Neural crest cell (in vitro differentiated cells): ENCODE measurements at regions not wholly inside any gene's neighbourhood (a gene's known extent, or its start where the extent isn't known, plus 50 kb on each side); places are given as distances from the start of the nearest gene placed in this dataset.
A peak's percentile ranks its signal among the peaks of the same experiment; 100 is the strongest.

Experiments
- DNase-seq: peaks from one replicate; pipeline ENCODE4 v3.0.0; 2021; ENCODE audit warnings: low read depth, mixed read lengths, low spot score
- H3K27ac Mint-ChIP-seq: one replicate; pipeline ENCODE4 v1.8.0; 2021; ENCODE audit warnings: mild to moderate bottlenecking, mixed read lengths; ENCODE audit not compliant: unreplicated experiment
- H3K27me3 Mint-ChIP-seq: 2 replicates; pipeline ENCODE4 v1.8.0; 2021; ENCODE audit warnings: low read depth, mild to moderate bottlenecking, mixed read lengths
- H3K36me3 Mint-ChIP-seq: 2 replicates; pipeline ENCODE4 v1.8.0; 2021; ENCODE audit warnings: low read depth, mild to moderate bottlenecking, mixed read lengths
- H3K4me1 Mint-ChIP-seq: 2 replicates; pipeline ENCODE4 v1.8.0; 2021; ENCODE audit warnings: mixed read lengths
- H3K4me3 Mint-ChIP-seq: one replicate; pipeline ENCODE4 v1.8.0; 2021; ENCODE audit warnings: mild to moderate bottlenecking, mixed read lengths
- H3K9me3 Mint-ChIP-seq: 2 replicates; pipeline ENCODE4 v1.8.0; 2021; ENCODE audit warnings: mixed read lengths
- CTCF ChIP-seq: fragments of 200-600 bp; sonication (generic); conservative IDR thresholded peaks from 2 replicates; pipeline ENCODE4 v1.5.0; 2021; ENCODE audit warnings: antibody characterized with exemption, mild to moderate bottlenecking

GRCh38 chr7:45413419-45413818 is 160.7 kb upstream of the ADCY1 start:
- no peak for TF ChIP-seq CTCF
- Mint-ChIP-seq H3K4me3 (no peak overlapping the region), H3K4me1 (no peaks in the 10 kb centered on the region), H3K9me3 (peaks cover 5% of the 10 kb centered on the region), H3K27ac (no peak overlapping the region), H3K27me3 (peaks cover 2% of the 10 kb centered on the region), H3K36me3 (no peaks in the 10 kb centered on the region)
- no peak for DNase-seq

GRCh38 chr7:45414226-45414625 is 159.9 kb upstream of the ADCY1 start:
- H3K4me3 Mint-ChIP-seq = no peak overlapping the region
- no peaks in the 10 kb centered on the region for H3K36me3 Mint-ChIP-seq
- no peaks in the 10 kb centered on the region for H3K4me1 Mint-ChIP-seq
- H3K27ac Mint-ChIP-seq = peak overlapping the region; percentile 88
- no peak for TF ChIP-seq CTCF
- peaks cover 2% of the 10 kb centered on the region for H3K27me3 Mint-ChIP-seq
- H3K9me3 Mint-ChIP-seq = peaks cover 5% of the 10 kb centered on the region
- DNase-seq = no peak

- H3K4me1 Mint-ChIP-seq = no peaks in the 10 kb centered on the region
- TF ChIP-seq CTCF = no peak
- H3K36me3 Mint-ChIP-seq = no peaks in the 10 kb centered on the region
- peaks cover 2% of the 10 kb centered on the region for H3K27me3 Mint-ChIP-seq
- DNase-seq = no peak
- H3K9me3 Mint-ChIP-seq = peaks cover 5% of the 10 kb centered on the region
- H3K4me3 Mint-ChIP-seq = no peak overlapping the region
- H3K27ac Mint-ChIP-seq = no peak overlapping the region
Measured at GRCh38 chr7:45415265-45415664, 158.9 kb upstream of the ADCY1 start.

GRCh38 chr7:45416846-45417245 is 157.3 kb upstream of the ADCY1 start:
- peaks cover 2% of the 10 kb centered on the region for H3K27me3 Mint-ChIP-seq
- DNase-seq = no peak
- no peaks in the 10 kb centered on the region for H3K36me3 Mint-ChIP-seq
- H3K9me3 Mint-ChIP-seq = no peaks in the 10 kb centered on the region
- H3K4me1 Mint-ChIP-seq = no peaks in the 10 kb centered on the region
- H3K27ac Mint-ChIP-seq = no peak overlapping the region
- no peak overlapping the region for H3K4me3 Mint-ChIP-seq
- TF ChIP-seq CTCF = no peak

GRCh38 chr7:45417268-45417667 is 156.9 kb upstream of the ADCY1 start:
- no peak for TF ChIP-seq CTCF
- H3K27ac Mint-ChIP-seq = no peak overlapping the region
- no peak overlapping the region for H3K4me3 Mint-ChIP-seq
- H3K27me3 Mint-ChIP-seq = peaks cover 2% of the 10 kb centered on the region
- no peak for DNase-seq
- no peaks in the 10 kb centered on the region for H3K9me3 Mint-ChIP-seq
- H3K4me1 Mint-ChIP-seq = no peaks in the 10 kb centered on the region
- H3K36me3 Mint-ChIP-seq = no peaks in the 10 kb centered on the region

- DNase-seq = no peak
- peaks cover 2% of the 10 kb centered on the region for H3K27me3 Mint-ChIP-seq
- TF ChIP-seq CTCF = no peak
- no peaks in the 10 kb centered on the region for H3K9me3 Mint-ChIP-seq
- no peaks in the 10 kb centered on the region for H3K4me1 Mint-ChIP-seq
- no peaks in the 10 kb centered on the region for H3K36me3 Mint-ChIP-seq
- no peak overlapping the region for H3K4me3 Mint-ChIP-seq
- no peak overlapping the region for H3K27ac Mint-ChIP-seq
Measured at GRCh38 chr7:45417735-45418134, 156.4 kb upstream of the ADCY1 start.
